ENCODE measurements at regions not wholly inside any gene's neighbourhood (a gene's known extent, or its start where the extent isn't known, plus 50 kb on each side); places are given as distances from the start of the nearest gene placed in this dataset.

DNA sequence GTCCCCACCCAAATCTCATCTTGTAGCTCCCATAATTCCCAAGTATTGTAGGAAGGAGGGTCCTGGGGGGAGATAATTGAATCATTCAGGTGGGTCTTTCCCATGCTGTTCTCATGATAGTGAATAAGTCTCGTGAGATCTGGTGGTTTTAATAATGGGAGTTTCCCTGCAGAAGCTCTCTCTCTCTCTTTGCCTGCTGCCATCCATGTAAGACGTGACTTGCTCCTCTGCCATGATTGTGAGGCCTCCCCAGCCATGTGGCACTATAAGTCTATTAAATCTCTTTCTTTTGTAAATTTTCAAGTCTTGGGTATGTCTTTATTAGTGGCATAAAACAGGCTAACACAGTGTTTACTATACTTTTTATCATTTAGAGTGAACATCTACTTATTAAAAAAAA lies 338.8 kb downstream of the ANKRD7 start:
- no peak for DNase-seq

DNA sequence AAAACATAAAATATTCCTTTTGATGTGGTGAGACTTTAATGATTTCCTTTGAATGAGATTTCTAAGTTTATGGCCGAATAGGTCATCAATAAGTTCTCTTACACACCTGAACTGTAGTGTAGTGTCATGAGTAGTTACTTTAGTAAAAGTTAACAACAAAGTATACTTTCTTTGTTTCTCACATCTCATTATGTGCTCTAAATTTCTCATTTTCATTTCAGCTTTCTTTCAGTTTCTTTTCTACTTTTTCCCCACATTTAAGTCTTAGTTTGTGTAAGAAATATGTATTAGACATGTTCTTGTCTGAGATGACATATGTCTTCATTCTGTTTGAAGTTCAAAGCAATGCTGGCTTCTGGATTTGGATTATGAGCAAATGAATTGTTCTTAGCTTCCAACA lies 348.1 kb downstream of the ANKRD7 start:
- DNase-seq: no peak

DNA sequence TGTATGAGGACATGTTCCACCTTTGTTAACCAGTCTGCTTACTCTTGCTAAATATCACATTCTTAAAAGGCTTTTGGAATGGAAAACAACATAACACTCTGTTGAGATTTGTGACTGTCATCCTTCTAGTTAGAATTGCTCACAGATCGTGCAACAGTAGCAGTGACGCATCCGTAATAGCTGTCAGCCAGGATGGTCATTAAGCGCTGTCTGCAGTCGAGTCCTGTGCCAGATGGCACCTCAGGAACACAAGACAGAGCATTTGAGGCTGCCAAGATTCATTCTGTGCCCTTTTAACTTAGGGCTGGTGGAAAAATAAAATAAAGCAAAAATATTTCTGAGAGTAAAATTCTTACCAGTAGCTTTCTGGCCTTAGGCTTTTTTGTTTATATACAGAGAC lies 348.6 kb downstream of the ANKRD7 start:
- peak in 21 of 58 donors; percentile 0 to 40 (median 7) for DNase-seq

DNA sequence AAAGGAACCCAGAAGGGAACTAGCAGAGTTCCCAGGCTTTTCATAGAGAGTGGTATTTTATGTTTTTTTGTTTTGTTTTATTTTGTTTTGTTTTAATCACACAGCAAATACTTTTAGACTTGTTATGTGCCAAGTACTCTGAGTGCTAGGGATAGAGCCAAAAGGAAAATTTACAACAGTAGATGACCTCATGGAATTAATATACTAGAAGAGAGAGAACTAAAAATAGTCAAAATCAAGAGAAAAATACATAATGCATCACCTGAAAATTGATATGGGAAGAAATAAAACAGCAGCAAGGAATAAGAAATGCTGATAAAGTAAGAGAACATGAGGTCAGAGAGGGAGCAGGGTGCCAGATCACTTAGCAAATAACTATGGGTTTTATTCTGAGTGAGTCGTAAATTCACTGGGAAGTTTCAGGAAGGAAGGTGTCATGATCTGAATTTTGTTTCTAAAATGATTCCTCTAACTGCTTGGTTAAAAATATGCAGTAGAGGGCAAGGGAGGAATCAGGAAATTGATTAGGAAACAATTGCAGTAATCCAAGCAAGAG lies 351.0 kb downstream of the ANKRD7 start:
- DNase-seq: no peak

DNA sequence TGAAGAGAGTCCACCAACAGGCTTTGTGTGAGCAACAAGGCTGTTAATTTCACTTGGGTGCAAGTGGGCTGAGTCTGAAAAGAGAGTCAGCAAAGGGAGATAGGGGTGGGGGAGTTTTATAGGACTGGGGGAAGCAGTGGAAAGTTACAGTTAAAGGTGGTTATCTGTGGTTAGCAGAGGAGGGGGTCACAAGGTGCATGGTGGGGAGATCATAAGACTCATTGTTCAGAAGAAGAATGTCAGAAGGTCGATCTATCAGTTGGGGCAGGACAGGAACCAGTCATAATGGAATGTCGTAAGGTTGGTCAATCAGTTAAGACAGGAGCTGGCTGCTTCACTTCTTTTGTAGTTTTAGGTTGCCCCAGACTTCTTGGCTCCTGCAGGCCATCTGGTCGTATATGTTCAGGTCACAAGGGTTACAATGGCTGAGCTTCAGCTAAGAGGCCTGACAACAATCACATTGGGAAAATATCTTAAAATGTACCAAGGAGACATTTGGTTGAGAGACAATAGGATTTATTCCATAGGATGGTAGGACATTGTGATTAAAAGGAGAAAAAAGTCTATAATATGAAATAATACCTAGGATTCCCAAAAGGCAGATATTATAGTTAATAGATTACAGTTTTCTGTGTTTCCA lies 356.4 kb downstream of the ANKRD7 start:
- no peak for DNase-seq

DNA sequence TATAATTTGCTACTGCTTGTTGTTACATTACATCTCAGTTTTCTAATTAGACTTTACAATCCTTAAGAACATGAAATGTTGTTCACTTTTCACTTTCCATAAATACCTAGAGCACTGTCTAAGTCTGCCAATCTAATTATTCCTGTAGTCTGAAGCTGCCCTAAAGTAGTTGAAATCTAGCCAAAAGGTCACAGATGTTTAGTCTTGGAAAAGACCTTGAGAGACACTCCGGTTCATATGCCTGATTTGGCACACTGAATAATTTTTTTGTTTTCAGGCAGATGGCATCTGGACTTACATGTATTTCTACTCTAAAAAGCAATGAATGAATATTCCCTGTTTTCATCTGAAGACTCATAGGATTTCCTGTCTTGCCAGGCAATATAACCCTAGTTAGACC lies 359.1 kb downstream of the ANKRD7 start:
- no peak for DNase-seq

DNA sequence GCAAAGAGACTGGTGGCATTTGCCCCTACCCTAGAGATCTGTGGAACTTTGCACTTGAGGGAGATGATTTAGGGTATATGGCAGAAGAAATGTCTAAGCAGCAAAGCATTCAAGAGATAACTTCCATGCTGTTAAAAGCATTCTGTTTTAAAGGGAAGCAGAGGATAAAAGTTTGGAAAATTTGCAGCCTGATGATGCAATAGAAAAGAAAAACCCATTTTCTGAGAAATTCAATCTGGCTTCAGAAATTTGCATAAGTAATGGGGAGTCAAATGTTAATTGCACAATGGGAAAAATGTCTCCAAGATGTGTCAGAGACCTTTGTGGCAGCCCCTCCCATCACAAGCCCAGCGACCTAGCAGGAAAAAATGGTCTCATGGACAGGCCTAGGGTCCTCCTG lies 361.7 kb downstream of the ANKRD7 start:
- DNase-seq: no peak

DNA sequence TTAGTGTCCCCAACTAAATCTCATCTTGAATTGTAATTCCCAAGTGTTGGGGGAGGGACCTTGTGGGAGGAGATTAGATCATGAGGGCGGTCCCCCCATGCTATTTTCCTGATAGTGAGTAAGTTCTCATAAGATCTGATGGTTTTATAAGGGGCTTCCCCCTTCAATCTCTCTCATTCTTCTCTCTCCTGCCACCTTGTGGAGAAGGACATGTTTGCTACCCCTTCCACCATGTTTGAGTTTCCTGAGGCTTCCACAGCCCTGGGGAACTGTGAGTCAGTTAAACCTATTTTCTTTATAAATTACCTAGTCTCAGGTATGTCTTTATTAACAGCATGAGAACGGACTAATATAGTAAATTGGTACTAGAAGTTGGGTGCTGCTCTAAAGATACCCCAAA lies 365.6 kb downstream of the ANKRD7 start:
- no peak for DNase-seq

DNA sequence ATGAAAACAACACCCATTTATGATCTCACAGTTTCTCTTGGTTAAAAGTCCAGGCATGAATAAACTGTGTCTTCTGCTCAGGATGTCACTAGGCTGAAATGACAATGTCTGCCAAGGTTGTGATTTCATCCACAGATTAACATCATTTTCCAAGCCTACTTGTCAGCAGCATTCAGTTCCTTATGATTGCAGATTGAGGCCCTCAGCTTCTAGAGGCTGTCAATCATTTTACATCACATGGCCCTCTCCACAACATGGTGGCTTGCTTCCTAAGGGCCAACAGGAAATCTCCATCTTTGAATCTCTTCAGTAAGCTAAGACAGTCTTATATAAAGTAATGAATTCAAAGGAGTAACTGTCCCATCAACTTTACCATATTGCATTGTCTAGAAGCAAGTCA lies 377.6 kb downstream of the ANKRD7 start:
- DNase-seq: no peak

DNA sequence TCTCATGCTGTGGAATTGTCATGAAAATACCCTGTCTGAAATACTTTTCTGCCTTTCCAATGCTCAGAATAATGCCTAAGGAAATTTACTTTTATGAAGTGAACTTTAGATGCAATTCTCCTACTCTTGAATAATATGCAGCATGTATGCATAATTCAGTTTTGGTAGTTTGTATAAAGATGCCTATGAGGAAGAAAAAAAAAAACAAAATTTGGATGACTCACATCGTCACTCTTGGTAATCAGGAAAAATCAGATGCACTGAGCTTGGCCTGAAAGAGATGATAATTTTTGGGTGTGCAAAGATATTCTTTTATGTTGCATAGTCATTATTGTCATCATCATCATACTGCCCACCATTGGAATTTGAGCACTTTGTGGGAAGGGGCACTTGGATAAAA lies 382.1 kb downstream of the ANKRD7 start:
- no peak for DNase-seq

DNA sequence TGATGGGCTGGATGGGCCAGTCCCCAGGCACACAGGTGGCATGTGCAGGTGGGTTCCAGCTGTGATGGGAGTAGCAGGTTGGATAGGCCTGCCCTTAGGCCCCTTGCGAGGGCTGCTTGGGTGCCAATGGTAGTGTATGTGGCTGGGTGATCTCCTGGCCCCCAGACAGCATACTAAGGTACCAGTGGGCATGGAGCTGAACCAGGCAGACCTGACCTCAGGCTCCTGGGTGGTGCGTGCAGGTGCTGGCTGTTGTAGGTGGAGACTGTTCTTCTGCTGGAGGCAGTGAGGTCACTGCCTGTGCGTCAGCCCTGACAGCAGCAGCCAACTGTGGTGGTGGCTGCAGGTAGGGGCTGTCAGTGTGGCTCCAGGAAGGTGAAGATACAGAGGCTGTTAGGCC lies 384.7 kb downstream of the ANKRD7 start:
- no peak for DNase-seq

DNA sequence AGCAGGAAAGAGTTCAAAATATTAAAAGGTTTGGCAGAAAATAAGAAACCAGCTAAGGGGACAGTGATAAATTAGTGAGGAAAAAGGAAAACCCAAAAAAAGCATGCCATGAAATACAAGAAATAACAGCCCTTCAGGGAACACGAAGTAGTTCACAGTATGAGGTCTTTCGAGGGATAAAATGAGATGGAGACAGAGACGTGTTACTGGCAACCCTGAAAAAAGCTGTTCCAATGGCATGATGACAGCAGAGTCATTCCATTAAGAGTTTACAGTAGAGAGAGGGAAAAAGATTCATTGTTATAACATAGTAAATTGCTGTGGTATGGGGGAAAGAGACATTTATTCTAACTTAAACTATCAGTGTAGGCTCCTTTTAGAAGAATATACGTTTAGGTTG lies 391.2 kb downstream of the ANKRD7 start:
- DNase-seq: no peak

DNA sequence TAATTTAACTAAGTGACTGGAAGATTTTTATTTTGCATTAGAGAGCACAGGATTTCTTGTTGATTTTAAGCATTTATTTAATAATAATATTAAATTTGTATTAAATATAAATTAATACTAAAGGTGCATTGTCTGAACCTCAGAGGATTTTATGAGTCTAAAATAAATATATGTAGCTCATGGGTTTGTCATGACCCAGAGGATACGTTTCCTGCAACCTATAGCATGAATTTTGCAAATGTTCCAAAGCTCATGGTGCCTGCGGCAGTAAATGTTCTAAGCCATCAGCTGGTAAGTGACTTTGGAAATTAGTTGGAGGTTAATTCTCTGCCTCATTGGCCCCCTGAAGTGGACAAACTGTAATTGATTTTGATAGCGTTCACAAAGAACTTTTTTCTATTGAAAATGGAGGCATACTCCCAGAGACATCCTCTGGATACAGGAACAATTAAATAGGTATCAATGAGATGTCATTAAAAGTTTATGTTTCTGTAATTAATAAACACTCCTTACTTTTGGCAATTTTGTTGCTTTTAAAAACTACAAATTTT lies 397.4 kb downstream of the ANKRD7 start:
- DNase-seq: no peak

DNA sequence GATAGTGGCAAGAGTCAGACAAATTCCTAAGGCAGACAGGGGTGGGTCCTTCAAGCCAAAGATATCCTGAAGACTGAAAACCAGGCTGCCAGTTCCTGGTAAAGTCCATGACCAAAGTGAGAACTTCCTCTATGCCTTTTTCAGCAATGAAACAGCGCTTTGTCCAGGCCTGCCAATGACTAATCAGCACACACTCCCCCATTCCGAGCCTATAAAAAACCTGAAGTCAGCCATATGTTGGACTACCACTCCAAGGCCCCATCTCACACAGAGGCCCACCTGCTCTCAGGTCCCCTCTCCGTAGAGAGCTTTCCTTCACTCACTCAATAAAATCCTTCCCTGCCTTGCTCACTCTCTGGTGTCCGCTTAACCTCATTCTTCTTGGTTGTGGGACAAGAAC lies 402.2 kb downstream of the ANKRD7 start:
- DNase-seq: no peak

DNA sequence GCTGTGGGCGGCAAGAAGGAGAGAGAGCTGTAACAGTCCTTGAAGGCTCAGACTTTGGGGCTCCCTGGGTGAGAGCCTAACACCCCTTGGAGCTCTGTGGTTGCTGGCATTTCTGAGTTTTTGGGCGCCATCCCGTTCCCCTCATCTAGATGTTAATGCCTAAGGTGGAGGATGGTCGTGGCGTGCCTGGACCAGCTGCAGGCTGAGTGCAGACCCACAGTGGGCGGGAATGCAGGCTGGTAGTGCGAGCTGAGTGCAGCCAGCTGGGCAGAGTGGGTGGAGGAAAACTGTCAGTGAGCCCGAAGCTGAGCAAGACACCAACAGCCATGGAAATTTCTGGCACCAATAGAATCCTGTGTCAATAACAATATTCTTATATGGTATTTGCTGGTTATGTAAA lies 403.0 kb downstream of the ANKRD7 start:
- DNase-seq: peak in 8 of 58 donors; percentile 1 to 18 (median 2)

DNA sequence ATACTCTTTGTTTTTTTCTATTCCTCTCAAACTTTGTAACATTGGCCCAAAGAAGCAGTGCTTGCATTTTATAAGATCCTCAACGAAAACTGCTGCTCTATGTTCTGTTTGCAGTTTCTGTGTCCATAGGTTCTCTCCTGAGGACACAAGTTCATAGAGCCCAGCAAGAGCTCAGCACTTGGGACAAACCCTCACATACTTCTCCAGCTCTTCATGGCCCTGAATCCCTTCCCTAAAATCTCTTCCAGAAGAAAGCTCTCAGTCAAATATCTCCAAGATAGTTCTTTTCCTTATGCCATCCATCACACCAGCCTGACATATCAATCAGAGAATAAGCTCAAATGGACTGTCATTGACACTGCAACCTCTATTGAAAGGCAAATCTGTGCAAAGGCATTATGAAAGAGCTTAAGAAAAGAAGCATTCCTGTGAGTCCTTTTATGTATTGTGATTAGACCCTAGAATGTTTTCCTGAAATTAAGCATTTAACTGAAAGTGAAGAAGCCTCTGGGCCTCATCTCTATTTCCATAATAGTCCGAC lies 405.5 kb downstream of the ANKRD7 start:
- DNase-seq: no peak

DNA sequence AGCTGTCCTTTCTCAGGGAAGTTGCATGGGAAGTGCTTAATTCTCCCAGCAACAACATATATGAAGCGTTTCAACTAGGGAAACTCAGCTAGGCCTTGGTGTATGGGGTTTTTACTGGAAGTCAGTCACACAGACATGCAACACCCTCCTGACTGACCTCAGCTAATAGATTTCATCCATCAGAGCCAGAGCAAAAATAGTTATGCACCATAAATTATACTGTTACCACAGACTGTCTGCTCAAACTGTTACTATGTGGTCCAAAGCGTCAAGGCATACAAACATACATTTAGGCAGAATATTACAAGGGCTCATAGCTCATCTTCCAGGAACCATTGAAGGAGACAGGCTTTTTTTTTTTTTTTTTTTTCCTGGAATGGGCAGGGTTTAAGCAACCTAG lies 417.9 kb downstream of the ANKRD7 start:
- DNase-seq: no peak

DNA sequence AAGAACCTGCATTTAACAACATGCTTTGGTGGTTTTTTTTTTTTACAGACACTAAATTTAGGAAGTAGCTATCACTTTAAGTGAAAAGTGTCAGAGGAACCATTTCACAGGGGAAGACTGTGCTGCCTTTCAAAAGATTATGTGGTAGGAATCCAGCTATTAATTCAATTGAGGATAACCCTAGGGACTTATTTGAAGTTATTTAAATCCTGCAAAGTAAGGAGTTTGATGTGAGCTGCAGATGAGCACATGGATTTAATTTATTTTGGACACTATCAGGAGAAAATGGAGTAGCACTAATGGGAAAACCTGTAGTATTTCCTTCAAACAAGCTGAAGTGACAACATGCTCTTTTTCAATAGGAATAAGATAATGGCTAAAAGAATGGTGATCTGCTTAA lies 419.8 kb downstream of the ANKRD7 start:
- no peak for DNase-seq

DNA sequence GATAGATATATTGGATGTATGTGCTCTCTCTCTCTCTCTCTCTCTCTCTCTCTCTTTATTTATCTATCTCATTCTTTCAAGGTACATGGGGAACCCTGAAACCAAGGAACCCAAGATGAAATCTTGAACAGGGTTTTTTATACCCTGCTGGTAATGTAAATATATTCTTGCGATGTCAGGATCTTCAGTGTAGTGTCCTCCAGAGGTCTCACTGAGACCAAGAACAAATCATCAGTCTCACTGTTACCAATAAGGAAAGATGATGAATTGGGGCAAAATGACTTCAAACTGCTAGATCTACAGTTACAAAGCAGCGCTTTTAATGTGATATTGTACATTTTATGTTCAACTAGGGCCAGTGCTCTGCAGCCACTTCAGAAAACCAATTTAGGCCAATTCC lies 423.5 kb downstream of the ANKRD7 start:
- DNase-seq: no peak

DNA sequence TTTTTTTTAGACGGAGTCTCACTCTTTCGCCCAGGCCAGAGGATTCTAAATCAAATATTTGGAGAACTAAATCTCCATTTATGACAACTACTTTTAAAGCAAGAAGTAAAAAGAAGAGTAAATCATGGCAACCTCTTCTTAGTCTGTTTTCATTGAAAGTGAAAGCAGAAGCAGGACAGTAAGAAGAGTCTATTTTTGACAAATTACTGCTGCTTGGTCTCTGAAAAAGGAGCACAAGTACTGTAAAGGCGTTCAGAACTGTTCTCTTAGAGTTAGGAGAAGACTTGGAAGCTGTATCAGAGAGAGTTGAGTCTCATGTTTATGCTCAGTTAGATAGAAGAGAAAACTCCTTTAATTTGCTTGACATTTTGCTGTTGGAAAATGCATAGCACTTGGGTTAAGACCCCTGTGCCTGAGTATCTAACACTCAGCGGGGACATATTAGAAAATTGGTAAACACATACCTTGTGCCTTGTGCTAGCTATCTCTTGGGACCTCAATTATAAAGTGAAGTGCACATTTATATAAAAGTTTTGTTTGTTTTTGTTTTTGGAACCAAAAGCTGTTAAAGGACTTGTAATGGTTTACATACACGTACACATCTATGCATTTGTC lies 433.0 kb downstream of the ANKRD7 start:
- DNase-seq: no peak

DNA sequence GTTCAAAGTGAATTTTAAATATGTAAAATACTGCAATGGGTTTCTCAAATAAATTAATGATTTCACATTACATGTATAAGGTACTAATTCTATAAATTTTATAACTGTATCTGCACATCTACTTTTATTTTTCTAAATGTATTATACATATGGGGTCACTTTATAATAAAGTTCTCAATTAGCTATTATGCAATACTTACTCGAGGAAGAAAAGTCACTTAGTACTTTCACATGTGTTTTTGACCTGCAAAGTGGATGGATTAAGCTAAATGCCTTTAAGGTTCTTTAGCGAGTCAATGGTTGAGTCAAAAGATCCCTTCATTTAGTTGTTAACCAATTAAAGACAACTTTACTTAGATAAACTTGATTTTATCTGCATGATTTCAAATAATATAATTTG lies 437.8 kb downstream of the ANKRD7 start:
- no peak for DNase-seq

DNA sequence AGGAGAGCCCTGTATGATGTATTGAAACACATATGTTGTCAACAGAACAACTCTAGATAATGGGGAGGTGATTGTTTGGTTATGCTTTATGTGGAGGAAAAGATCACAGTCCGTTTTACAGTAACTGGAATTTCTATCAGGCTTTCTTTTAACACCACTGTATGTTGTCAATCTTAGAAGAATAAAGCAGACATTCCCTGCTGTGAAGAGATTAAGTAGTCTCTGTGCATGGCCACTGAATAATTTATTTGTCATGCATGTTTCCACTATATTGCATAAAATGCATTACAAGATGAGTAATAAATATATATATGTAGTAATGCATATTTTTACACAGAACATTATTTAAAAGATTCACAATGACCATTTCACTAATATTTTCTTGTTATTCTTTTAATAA lies 440.0 kb downstream of the ANKRD7 start:
- DNase-seq: no peak

DNA sequence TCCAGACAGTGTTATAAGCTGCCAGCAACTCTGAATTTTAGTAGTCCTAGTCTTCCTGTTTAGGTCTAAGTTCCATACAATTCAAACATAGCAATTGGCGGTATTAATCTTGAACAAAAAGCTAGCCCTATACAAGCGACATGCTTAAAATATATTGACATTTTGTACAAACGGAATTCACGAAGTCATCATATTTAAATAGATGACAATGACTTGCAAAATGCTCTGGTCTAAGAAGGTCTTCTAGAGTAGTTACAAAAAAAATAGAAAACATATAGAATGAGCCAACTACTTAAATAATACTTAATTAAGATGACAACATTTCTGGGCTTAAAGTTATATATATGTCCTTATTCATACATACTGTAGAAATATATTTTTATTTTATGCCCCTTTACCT lies 446.6 kb downstream of the ANKRD7 start:
- DNase-seq: no peak
